Epithelial cell of prostate (primary cell): ENCODE measurements at regions not wholly inside any gene's neighbourhood (a gene's known extent, or its start where the extent isn't known, plus 50 kb on each side); places are given as distances from the start of the nearest gene placed in this dataset.

Experiments
- DNase-seq: peaks from one replicate; pipeline ENCODE4 v3.0.0-alpha.2; 2011; ENCODE audit warnings: low read depth, low spot score
- H3K27ac ChIP-seq: fragments of 450-650 bp; 2 replicates; pipeline ENCODE4 v1.5.1; 2017; ENCODE audit warnings: mild to moderate bottlenecking

DNA sequence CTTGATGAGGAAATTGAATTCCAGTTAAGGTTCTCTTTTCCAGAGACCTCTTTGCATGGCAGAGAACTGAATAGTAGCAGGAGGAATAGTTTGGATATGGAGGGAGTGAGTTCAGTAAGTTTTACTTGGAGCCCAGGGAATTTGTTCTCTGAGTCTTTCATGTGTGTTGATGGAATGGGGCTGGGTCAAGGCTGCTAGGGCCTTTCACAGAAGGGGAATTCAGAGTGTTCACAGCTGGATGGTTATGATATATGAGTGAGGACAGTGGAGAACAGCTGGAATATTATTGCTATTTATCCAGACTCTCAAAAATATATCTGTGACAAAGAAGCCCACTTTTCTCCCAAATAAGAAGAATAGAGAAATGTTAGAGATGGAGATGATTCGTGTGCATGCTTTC is 372.8 kb downstream of the PLK2 start:
- no peak overlapping the region for H3K27ac ChIP-seq
- no peak for DNase-seq

DNA sequence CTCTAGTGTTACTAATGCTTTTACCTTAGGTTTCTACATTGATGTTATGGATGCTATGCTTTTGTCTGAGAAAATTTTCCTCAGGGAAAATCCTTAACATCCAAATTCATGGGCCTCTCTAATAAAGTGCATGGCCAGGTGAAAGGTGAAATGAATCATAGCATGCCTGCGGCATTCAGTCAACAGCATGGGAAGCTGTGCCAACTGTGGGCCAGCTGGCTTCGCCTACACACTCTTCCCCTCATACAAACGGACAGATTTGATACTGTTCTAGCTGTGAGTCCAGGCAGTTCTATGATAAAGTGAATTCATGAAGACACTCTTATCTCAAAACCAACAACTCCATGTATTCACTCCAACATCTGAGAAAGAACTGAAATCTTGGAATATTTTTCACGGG is 374.1 kb downstream of the PLK2 start:
- DNase-seq, result no peak

DNA sequence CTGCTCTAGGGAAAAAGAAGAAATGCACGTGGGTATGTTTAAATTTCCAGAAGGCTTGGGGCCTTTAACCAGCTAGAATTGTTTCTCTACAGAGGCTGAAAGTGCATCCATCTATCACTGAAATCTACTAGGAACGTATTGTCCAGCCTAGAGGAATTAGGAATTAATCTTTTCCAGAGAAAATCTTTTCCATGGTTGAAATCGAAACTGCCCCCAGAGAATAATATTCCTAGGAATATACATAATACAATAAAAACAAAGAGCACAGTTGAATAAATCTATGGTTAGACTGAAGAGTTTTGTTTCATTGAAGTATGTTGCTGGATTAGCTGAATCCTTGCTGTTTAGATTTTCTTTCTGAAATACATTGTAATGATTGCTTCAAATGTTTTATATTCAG is 378.5 kb downstream of the PLK2 start:
- DNase-seq, result no peak
- no peak overlapping the region for H3K27ac ChIP-seq

More for the DNA sequence above, 374.1 kb downstream of the PLK2 start:
- no peak overlapping the region for H3K27ac ChIP-seq

DNA sequence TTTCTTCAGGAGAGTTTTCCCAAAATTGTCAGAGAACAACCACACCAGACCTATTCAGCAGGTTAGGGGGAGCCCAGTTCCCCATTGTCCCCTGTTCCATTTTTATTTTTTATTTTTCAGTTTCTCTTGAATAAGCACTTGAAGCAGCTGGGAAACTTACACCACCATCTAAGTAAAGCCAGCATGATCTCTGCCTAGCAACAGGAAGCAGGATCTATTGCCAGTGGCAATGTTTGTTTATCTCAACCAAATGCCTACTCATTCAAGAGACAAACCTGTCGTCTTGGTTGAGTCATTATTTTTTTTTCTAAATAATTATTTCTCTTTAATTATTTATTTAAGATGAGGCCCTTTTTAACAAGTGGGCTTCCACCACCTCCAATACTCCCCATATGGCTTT is 379.3 kb downstream of the PLK2 start:
- DNase-seq, result peak; percentile 70
- no peak overlapping the region for H3K27ac ChIP-seq

- no peak overlapping the region for H3K27ac ChIP-seq
- DNase-seq, result no peak
These were observed 381.9 kb downstream of the PLK2 start for GRCh38 chr5:58077966-58078365.

DNA sequence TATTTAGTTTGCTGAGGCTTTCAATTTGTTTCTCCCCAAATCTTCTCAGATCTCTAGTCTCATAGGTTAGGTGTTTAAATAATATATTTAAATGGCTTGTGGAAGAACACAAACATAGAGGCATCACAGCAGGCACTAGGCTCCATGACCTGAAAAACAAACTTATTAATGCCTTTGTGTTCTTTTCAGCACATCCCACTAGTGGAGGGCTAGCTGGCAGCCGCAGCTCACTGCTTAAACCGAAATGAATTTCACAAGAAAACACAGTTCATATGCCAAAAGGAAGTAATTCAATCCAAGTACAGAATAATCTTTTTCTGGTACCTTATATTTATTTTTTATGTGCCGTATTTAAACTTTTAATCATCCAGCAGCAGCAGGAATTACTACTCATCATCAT is 382.5 kb downstream of the PLK2 start:
- no peak for DNase-seq
- H3K27ac ChIP-seq, result no peak overlapping the region

DNA sequence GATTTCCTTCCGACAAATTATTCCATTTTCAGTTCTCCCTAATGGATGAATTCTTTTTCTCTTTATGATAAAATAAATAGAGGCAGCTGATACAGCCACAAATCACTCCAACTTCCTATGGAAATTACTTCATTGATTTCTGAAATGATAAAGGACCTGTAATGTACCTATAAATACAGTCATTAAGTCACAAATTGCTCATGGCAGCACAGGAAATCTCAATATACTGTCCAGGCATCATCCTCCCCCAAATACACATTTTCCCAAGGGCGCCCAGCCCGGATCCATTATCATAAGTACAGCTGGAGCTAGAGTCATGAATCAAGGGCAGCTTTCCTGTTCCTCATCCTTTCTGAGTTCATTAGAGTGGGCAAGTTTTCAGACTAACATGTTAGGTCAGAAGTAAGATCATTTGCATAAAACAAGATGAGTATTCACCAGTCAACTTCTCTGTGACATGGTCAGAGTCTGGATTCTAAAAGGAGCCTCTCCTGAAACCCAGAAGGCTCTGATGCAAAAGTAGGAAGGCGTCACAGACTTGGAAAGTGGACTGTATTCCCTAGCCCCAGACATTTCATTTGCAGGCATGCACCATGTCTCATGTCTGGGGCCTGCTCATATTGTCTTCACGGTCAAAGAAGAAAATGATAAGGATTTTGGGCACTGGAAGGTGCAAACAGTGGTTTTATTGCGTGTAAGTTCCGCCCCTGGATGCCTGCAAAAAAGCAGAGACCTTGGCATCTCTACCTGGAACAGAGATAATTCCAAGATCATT is 383.2 kb downstream of the PLK2 start:
- no peak overlapping the region for H3K27ac ChIP-seq
- no peak for DNase-seq

DNA sequence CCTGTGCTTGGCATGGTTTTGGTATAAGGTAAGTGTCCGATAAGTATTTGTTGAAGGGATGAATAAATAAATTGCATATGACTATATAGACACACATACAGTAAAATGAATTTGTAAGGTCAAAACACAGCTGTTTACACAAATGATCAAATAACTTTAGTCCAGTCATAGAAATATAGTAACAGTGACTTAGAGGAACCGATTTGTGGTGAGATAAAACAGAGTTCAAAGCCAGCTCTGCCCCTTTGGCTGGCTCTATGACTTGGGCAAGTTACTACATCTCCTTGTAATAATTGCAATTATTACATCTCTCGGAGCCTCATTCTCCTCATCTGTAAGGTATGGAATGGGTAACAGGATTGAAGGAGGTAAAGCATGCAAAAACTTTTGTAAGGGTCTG is 384.0 kb downstream of the PLK2 start:
- no peak overlapping the region for H3K27ac ChIP-seq
- DNase-seq, result no peak

GRCh38 chr5:58074717-58075116 is 385.2 kb downstream of the PLK2 start:
- H3K27ac ChIP-seq, result no peak overlapping the region
- DNase-seq, result no peak

DNA sequence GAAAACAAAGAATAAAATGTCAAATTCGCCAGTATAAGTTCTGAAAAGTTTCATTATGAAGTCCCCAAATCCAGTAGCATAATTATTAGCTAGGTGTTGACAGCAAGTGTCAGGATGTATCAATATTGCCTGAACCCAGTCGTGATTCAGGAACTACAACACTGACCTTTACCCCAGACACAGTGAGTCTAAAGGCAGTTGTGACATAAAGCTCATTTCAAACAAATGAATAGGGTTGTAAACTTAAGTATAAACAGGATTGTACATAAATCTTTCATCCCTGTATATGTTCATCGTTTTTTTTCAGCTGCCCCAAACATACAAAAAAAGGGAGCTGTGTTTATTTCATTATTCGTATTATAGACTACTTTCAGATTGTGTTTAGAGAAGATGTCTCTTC is 385.7 kb downstream of the PLK2 start:
- DNase-seq, result no peak
- no peak overlapping the region for H3K27ac ChIP-seq

DNA sequence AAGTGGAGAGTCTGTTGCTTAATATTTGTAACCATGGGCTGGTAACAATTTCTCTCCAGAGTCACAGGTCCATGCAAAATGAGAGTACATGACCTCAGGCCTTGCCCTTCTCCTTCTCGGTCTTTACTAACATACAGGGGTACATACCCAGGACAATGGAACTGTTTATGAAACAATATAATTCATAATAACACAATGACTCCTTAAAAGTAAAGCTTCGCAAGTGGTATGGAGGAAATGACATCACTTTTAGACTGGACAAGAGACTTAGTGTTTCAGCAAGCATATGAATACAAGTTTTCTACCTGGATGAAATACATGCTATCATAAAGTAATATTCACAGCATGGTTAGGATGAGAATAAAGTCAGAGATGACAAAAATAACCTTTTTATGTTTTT is 386.6 kb downstream of the PLK2 start:
- H3K27ac ChIP-seq, result no peak overlapping the region
- DNase-seq, result no peak

DNA sequence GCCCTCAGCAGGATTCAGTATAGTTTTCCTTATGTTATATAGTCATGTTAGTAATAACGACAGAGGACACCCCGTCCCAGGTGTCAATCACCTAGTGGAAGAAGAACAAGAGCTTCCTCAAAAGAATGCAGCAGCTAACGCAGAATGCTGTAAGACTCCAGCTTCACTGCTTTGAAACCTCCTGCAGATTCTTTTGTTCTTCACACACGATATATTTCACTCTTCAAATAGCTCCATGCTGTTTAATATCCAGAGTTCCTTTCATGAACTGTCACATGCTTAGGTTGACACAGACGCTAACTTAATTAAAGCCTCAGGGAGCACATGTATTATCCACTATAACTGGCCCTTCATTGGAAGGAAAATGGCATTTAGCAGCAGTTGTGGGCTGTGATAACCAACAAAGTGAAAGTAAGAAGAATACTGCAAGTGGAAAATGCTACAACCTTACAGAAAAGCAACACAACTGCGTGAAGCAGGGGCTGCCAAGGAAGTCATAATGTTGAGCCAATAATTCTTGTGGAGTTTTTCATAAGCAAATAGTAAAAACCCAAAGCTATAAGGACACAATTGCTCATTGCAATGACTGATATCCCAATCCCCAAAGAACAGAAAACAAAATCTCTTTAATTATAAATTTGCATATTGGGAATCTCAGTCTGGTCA is 387.5 kb downstream of the PLK2 start:
- no peak for DNase-seq
- H3K27ac ChIP-seq, result no peak overlapping the region

DNA sequence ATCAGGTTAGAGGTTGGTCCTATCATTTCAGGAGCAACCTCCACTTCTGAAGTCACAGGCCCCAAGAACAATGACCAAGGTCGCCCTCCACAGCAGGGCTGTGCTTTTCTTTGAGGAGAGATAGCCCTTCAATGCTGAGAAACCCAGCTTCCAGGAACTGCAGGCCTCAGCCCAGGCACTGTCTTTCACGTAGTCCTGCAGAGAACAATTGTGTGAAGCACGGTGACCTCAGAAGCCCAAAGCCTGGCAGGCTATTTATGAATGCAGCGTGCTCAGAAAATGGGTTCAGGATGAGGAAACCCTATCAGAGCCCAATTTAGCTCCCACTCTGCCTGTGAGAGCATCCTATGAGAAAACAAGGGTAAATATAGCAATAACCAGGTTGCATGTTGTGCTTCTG is 388.3 kb downstream of the PLK2 start:
- H3K27ac ChIP-seq, result no peak overlapping the region
- no peak for DNase-seq

- no peak overlapping the region for H3K27ac ChIP-seq
- DNase-seq, result peak; percentile 39
These were observed 390.0 kb downstream of the PLK2 start for GRCh38 chr5:58069846-58070245.

DNA sequence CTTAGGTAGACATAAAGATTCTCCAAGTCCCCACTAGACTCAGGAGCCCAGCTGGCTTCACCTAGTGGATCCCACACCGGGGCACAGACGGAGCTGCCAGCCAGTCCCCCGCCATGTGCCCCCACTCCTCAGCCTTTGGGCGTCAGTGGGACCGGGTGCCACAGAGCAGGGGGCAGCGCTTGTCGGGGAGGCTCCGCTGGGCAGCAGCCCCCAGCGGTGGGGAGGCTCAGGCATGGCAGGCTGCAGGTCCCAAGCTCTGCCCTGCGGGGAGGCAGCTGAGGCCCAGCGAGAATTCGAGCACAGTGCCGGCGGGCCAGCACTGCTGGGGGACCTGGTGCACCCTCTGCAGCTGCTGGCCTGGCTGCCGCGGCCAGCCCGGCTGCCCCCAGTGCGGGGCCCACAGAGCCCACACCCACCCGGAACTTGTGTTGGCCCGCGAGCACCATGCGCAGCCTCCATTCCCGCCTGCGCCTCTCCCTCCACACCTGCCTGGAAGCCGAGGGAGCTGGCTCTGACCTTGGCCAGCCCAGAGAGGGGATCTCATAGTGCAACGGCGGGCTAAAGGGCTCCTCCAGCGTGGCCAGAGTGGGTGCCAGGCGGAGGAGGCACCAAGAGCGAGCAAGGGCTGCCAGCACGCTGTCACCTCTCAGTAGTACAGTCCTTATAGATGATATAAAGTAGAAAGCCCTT is 390.7 kb downstream of the PLK2 start:
- DNase-seq, result no peak
- H3K27ac ChIP-seq, result no peak overlapping the region

DNA sequence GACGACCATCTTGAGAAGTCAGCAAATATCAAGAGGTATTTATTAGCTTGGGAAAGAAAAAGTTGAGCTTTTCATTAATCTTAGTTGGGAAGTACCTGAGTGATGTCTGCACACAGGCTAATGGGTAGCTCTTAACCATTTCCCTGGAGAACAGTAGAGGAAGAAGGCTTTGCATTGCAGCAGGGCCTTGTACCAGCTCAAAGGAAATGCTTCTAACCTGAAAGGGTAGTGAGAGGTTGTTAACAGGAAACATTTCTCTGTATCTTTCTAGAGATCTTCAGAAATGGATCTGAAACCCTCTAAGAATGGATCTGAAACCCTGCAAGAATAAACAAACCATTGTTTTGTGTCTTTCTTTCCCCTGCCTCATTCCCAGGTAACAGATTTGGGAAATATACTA is 393.3 kb downstream of the PLK2 start:
- no peak overlapping the region for H3K27ac ChIP-seq
- DNase-seq, result no peak

GRCh38 chr5:58066076-58066475 is 393.8 kb downstream of the PLK2 start:
- DNase-seq, result no peak
- no peak overlapping the region for H3K27ac ChIP-seq

GRCh38 chr5:58064801-58065200 is 395.1 kb downstream of the PLK2 start:
- no peak overlapping the region for H3K27ac ChIP-seq
- no peak for DNase-seq

- DNase-seq, result no peak
- H3K27ac ChIP-seq, result no peak overlapping the region
These were observed 398.9 kb downstream of the PLK2 start for GRCh38 chr5:58060996-58061395.

DNA sequence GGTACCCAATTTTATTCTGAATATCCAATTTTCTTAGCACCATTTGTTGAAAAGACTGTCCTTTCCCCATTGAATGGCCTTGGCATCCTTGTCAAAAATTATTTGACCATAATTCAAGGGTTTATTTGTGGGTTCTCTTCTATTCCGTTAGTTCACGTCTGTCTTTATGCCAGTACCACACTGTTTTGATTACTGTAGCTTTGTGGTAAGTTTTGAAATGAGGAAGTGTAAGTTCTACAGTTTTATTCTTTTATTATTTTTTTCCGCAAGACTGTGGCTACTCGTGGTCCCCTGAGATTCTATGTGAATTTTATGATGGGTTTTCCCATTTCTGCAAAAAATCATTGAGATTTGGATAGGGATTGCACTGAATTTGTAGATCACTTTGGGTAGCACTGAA is 402.6 kb downstream of the PLK2 start:
- DNase-seq, result no peak
- no peak overlapping the region for H3K27ac ChIP-seq

DNA sequence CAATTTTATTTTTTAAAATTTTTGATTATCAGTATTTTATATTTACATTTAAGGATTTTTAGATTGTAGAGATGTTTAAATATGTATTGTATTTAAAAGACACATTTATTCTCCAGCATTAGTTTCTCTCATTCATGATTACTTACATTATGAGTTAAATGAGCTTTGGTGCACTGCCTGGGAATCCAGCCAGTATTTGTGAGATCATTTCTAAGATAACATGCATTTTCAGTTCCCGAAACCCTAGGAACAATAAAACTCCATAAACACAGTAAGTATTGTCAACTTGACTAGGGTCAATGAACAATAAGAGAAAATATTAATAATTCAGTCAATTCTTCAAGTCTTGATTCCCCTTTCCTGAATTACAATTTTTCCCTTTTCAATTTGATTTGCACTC is 403.3 kb downstream of the PLK2 start:
- H3K27ac ChIP-seq, result no peak overlapping the region
- no peak for DNase-seq
